ENCODE measurements at regions not wholly inside any gene's neighbourhood (a gene's known extent, or its start where the extent isn't known, plus 50 kb on each side); places are given as distances from the start of the nearest gene placed in this dataset.

GRCh38 chr21:17978895-17979294 is 159.7 kb upstream of the C21orf91 start:
- TF ChIP-seq EZH2phosphoT487 (IDR thresholded peaks at IDR 0.05; ENCODE audit: borderline replicate concordance): no peak
- no peak for TF ChIP-seq CTCF (conservative IDR thresholded peaks at IDR 0.05; ENCODE audit: low read length)

Measured in Loucy (cell line).